Hematopoietic multipotent progenitor cell treated with erythropoietin and hydrocortisone succinate and interleukin-3 and kit ligand, for 6 days (in vitro differentiated cells): ENCODE measurements at regions not wholly inside any gene's neighbourhood (a gene's known extent, or its start where the extent isn't known, plus 50 kb on each side); places are given as distances from the start of the nearest gene placed in this dataset.

ENCODE experiments used
- DNase-seq: peaks from one replicate; pipeline ENCODE4 v3.0.0-alpha.2; 2015

- DNase-seq, result no peak
These were observed 54.0 kb downstream of the C11orf91 start for GRCh38 chr11:33646629-33647028.

- DNase-seq, result no peak
These were observed 54.5 kb downstream of the C11orf91 start for GRCh38 chr11:33646168-33646567.

- no peak for DNase-seq
These were observed 54.9 kb downstream of the C11orf91 start for GRCh38 chr11:33645686-33646085.

- DNase-seq, result no peak
These were observed 57.3 kb downstream of the C11orf91 start for GRCh38 chr11:33643167-33643824.

GRCh38 chr11:33642461-33643166 lies 58.0 kb downstream of the C11orf91 start:
- no peak for DNase-seq

- DNase-seq, result no peak
These were observed 59.8 kb downstream of the C11orf91 start for GRCh38 chr11:33640730-33641371.

- no peak for DNase-seq
These were observed 62.0 kb downstream of the C11orf91 start for GRCh38 chr11:33638608-33639007.

- no peak for DNase-seq
These were observed 64.5 kb downstream of the C11orf91 start for GRCh38 chr11:33636104-33636503.

- DNase-seq, result no peak
These were observed 65.5 kb downstream of the C11orf91 start for GRCh38 chr11:33635161-33635560.

GRCh38 chr11:33634291-33634834 lies 66.3 kb downstream of the C11orf91 start:
- no peak for DNase-seq

- no peak for DNase-seq
These were observed 67.2 kb downstream of the C11orf91 start for GRCh38 chr11:33633251-33634003.

GRCh38 chr11:33631749-33632091 lies 68.9 kb downstream of the C11orf91 start:
- DNase-seq, result no peak

GRCh38 chr11:33630936-33631748 lies 69.5 kb downstream of the C11orf91 start:
- DNase-seq, result no peak

- peak; percentile 4 for DNase-seq
These were observed 76.5 kb downstream of the C11orf91 start for GRCh38 chr11:33624083-33624482.

GRCh38 chr11:33622806-33623205 lies 77.8 kb downstream of the C11orf91 start:
- no peak for DNase-seq

GRCh38 chr11:33622186-33622585 lies 78.4 kb downstream of the C11orf91 start:
- no peak for DNase-seq

GRCh38 chr11:33620423-33621171 lies 80.0 kb downstream of the C11orf91 start:
- no peak for DNase-seq

- no peak for DNase-seq
These were observed 81.7 kb downstream of the C11orf91 start for GRCh38 chr11:33618956-33619355.

GRCh38 chr11:33618351-33618710 lies 82.3 kb downstream of the C11orf91 start:
- DNase-seq, result no peak

- no peak for DNase-seq
These were observed 82.8 kb downstream of the C11orf91 start for GRCh38 chr11:33617672-33618350.

- DNase-seq, result no peak
These were observed 84.1 kb downstream of the C11orf91 start for GRCh38 chr11:33616552-33616951.
